Urinary bladder (tissue), 3 donors: ENCODE measurements at regions not wholly inside any gene's neighbourhood (a gene's known extent, or its start where the extent isn't known, plus 50 kb on each side); places are given as distances from the start of the nearest gene placed in this dataset.

Experiments
- DNase-seq: peaks from one replicate; pipeline ENCODE4 v3.0.0-alpha.2; 2015; ENCODE audit errors: extremely low spot score
- H3K27ac ChIP-seq: one replicate; pipeline ENCODE4 v1.5.1; 2013; ENCODE audit warnings: low read depth, mild to moderate bottlenecking, moderate library complexity
- H3K36me3 ChIP-seq: one replicate; pipeline ENCODE4 v1.6.1; 2013; ENCODE audit warnings: mild to moderate bottlenecking, moderate library complexity; ENCODE audit not compliant: insufficient read depth
- H3K4me1 ChIP-seq: one replicate; pipeline ENCODE4 v1.6.1; 2013; ENCODE audit warnings: mild to moderate bottlenecking, moderate library complexity; ENCODE audit not compliant: insufficient read depth
- H3K4me3 ChIP-seq: one replicate; pipeline ENCODE4 v1.5.1; 2013; ENCODE audit warnings: low read depth, low read length
- WGBS: extraction: QIAGEN DNeasy Blood & Tissue Kit; methylation state at CpG from one replicate; pipeline ENCODE4 v1.1.7; 2013; 5-methylcytosine and 5-hydroxymethylcytosine counted together
- donor health status: healthy with polysubstance abuse.
- donor health status: healthy.

DNA sequence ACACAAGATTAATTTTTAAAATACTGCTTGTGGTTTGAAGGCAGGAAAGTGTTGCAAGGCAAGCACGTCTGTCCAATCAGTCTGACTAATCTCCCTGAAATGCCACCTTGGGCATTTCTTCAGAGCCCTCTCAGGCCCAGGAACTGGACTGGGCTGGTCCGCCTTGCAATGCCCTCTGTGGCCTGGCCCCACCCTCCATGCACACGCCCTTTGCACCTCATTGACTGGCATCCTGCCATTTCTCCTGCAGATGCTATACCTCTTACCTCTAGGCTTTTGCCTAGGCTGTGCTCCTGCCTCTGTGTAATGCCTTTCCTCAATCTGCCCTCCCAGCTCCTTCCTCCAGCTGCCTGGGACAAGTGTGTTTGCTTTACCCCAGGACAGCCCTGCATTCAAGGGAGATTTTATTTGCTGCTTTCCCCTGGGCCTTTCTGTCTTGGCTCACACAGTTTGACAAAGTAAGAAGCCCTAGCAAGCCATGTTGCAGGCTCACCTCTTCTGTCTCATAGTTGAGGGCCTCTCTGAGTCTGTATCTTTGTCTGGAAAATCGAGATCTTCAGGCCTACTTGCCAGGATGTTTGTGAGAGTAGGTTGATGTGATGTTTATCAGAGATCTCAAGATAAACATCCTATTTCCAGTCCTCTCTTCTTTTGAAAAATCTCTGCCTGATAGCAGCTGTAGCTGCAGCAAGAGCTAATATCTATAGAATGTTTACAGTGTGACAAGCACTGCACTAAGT, 149.2 kb upstream of the JUN start:
- no peak for DNase-seq

DNA sequence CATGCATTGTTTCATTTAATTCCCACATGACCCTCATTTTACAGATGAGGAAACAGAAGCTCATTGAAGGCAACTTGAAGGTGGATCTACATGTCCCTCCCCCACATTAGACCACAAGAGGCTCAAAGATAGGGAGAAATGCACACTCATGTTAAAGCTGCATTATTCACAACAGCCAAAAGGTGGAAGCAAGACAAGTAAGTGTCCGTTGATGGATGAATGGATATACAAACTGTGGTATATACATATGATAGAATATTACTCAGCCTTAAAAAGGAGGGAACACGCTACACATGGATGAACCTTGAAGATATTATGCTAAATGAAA, 149.7 kb upstream of the JUN start:
- DNase-seq, result no peak
- peaks cover 3% of the 10 kb centered on the region for H3K4me1 ChIP-seq
- no peaks in the 10 kb centered on the region for H3K36me3 ChIP-seq
- no peak overlapping the region for H3K4me3 ChIP-seq
- WGBS, result 97% methylated on average over 2 of the region's 2 CpGs
- no peak overlapping the region for H3K27ac ChIP-seq

More for the DNA sequence above, 149.2 kb upstream of the JUN start:
- H3K27ac ChIP-seq, result peak overlapping the region; percentile 33
- H3K36me3 ChIP-seq, result no peaks in the 10 kb centered on the region
- H3K4me1 ChIP-seq, result peaks cover 3% of the 10 kb centered on the region
- H3K4me3 ChIP-seq, result no peak overlapping the region
- 60% methylated on average over 4 of the region's 4 CpGs for WGBS

DNA sequence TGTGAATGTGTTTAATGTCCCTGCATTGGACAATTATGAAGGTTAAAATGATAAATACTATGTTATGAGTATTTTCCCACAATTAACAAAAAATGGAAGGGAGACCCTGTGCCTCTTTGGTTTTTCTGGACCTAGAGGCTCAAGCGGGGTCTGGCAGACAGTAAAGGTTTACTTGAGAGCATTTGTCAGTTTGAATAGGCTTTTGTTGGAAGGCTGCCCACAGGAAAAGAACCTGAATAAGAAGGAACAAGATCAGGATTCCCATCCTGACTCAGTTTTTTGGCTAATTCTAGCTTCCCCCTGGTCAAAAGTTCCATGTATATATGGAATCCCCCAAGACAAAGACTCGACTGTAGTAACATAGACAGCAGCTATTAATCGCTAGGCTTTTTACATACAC, 150.9 kb upstream of the JUN start:
- no peak for DNase-seq
- Histone ChIP-seq H3K27ac (no peak overlapping the region), H3K4me3 (no peak overlapping the region), H3K4me1 (peaks cover 3% of the 10 kb centered on the region), H3K36me3 (no peaks in the 10 kb centered on the region)
- 70% methylated on average over 3 of the region's 3 CpGs for WGBS

- 89% methylated on average over 2 of the region's 2 CpGs for WGBS
- Histone ChIP-seq H3K27ac (no peak overlapping the region), H3K4me3 (no peak overlapping the region), H3K4me1 (peaks cover 3% of the 10 kb centered on the region), H3K36me3 (no peaks in the 10 kb centered on the region)
- DNase-seq, result no peak
Observed at GRCh38 chr1:58936973-58937372, 153.1 kb upstream of the JUN start.

GRCh38 chr1:58939146-58939545, 155.3 kb upstream of the JUN start:
- no peak for DNase-seq
- H3K4me1 ChIP-seq, result peaks cover 3% of the 10 kb centered on the region
- no peaks in the 10 kb centered on the region for H3K36me3 ChIP-seq
- H3K4me3 ChIP-seq, result no peak overlapping the region
- WGBS, result 93% methylated on average over 2 of the region's 2 CpGs
- no peak overlapping the region for H3K27ac ChIP-seq

DNA sequence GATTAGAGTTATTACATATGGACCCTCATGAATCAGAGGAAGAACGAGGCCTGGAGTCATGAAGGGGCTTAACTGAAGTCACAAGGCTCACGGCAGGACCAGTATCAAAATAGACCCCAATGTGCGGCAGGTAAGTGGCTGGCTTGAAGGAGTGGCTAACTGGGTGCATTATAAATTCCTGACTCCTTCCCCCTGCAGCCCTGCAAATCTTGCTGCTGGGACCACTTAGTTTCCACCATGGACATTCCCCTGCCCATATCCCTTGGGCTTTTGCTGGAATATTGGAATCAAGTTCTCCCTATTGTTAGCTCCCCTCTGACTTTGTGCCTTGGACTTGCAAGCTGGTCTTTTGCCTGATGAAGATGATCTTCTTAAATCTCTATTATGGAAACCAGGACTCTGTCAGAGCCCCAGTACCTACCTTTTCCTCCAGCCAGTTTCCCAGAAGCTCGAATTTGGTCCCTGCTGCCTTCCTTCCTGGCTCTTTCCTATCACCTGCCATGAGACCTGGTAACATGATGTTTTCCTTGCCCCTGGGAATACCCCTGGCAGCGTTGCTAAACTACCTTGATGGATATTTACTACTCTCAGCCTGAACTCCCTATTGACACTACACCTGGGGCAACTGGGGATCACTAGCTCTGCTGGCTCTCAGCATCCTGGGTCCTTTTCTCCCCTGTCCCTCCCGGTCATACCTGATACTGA, 156.0 kb upstream of the JUN start:
- no peak for DNase-seq
- 92% methylated on average over 6 of the region's 6 CpGs for WGBS

DNA sequence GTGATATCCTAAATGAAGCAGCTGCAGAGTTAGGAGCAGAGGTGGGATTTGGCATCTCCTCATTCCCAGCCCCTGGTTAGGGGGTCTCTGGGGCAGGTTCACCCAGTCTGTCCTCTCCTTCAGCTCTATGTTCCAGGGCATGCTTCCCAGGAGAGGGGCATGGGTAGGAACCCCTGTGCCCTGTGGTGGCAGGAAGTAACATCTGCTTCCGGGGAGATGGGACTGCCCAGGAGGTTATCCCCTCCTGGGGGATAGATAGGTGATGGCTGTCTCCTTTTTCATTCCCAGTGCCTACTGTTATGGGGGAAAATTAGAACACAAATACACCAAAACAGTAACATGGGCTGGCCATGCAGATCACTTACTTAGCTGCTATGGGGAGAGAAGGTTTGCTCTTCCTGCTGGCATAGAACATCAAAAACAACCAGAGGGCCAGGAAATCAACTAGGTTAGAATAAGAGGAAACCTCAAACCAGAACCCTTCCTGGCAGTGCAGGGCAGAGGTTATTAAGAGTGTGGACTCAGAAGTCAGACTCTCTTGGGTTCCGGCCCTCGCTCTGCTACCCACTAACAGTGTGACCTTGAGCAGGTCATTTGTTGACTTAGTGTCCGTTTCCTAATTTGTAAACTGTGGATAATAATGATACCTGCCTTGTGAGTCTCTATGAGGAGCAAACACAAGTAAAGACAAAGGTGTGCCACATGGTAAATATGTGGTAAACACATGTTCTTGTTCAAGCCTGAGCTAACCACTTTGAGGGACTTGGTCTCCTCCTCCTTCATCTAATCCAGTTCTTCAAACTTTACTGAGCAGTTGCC, 157.8 kb upstream of the JUN start:
- no peaks in the 10 kb centered on the region for H3K36me3 ChIP-seq
- no peak overlapping the region for H3K27ac ChIP-seq
- WGBS, result 64% methylated on average over 4 of the region's 4 CpGs
- DNase-seq, result no peak
- H3K4me3 ChIP-seq, result no peak overlapping the region
- peaks cover 3% of the 10 kb centered on the region for H3K4me1 ChIP-seq

More for the DNA sequence above, 156.0 kb upstream of the JUN start:
- no peaks in the 10 kb centered on the region for H3K36me3 ChIP-seq
- H3K4me1 ChIP-seq, result peaks cover 3% of the 10 kb centered on the region
- no peak overlapping the region for H3K4me3 ChIP-seq
- H3K27ac ChIP-seq, result no peak overlapping the region

DNA sequence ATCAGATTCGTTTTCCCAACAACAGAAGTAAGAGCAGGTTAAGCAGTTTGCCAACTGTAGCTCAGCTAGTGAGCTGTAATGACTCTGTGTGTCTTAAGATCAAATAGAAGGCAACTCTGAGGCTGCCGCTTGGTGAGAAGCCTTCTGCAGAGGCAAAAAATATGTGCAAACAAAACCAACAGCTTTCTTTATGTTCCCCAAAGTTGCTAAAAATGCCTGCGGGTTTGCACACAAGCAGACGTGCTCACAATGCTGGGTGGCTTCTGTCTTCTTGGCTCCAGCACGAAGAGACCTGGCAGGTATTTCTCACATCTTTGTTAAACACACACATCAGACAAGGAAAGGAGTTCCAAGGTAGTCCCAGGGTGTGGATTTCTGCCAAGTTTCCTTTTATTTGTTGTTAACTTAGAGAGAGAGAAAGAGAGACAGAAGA, 158.9 kb upstream of the JUN start:
- H3K4me1 ChIP-seq, result no peaks in the 10 kb centered on the region
- WGBS, result 45% methylated on average over 5 of the region's 5 CpGs
- no peak for DNase-seq
- no peak overlapping the region for H3K4me3 ChIP-seq
- H3K36me3 ChIP-seq, result no peaks in the 10 kb centered on the region
- no peak overlapping the region for H3K27ac ChIP-seq

DNA sequence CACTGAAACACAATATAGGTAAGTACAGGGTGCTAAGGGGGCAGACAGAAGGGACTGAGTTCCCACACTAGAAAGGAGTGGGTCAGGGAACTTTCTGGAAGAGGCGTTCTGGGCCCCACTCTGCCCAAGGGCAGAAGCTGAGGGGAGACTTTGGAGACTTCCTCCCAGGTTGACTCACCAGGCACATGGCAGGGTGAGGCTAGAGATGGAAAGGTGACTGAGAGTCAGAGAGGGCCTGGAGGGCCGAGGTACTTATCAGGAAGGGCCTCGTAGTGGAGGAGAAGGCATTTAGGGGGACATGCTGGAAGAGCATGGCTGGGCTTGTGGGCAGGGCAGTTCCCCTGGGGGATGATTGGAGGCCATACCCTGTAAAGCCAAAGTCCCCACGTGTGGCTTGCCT, 159.9 kb upstream of the JUN start:
- Histone ChIP-seq H3K36me3 (no peaks in the 10 kb centered on the region), H3K27ac (no peak overlapping the region), H3K4me3 (no peak overlapping the region), H3K4me1 (no peaks in the 10 kb centered on the region)
- DNase-seq, result no peak
- 78% methylated on average over 4 of the region's 4 CpGs for WGBS

GRCh38 chr1:58944439-58944838, 160.6 kb upstream of the JUN start:
- Histone ChIP-seq H3K27ac (no peak overlapping the region), H3K4me1 (no peaks in the 10 kb centered on the region), H3K4me3 (no peak overlapping the region), H3K36me3 (no peaks in the 10 kb centered on the region)
- no peak for DNase-seq
- 95% methylated on average over 3 of the region's 3 CpGs for WGBS

- no peaks in the 10 kb centered on the region for H3K36me3 ChIP-seq
- no peak overlapping the region for H3K4me3 ChIP-seq
- no peaks in the 10 kb centered on the region for H3K4me1 ChIP-seq
- DNase-seq, result no peak
- H3K27ac ChIP-seq, result no peak overlapping the region
- WGBS, result 84% methylated on average over 4 of the region's 4 CpGs
Observed at GRCh38 chr1:58946390-58946789, 162.5 kb upstream of the JUN start.

GRCh38 chr1:58948671-58949070, 164.8 kb upstream of the JUN start:
- H3K27ac ChIP-seq, result no peak overlapping the region
- H3K36me3 ChIP-seq, result no peaks in the 10 kb centered on the region
- no peaks in the 10 kb centered on the region for H3K4me1 ChIP-seq
- H3K4me3 ChIP-seq, result no peak overlapping the region
- no peak for DNase-seq

GRCh38 chr1:58949551-58950220, 165.8 kb upstream of the JUN start:
- H3K4me3 ChIP-seq, result no peak overlapping the region
- H3K27ac ChIP-seq, result no peak overlapping the region
- no peaks in the 10 kb centered on the region for H3K36me3 ChIP-seq
- no peak for DNase-seq
- WGBS, result 91% methylated on average over 3 of the region's 3 CpGs
- H3K4me1 ChIP-seq, result no peaks in the 10 kb centered on the region
